Ovary (tissue), 7 donors: ENCODE measurements at regions not wholly inside any gene's neighbourhood (a gene's known extent, or its start where the extent isn't known, plus 50 kb on each side); places are given as distances from the start of the nearest gene placed in this dataset.

Experiments used
- DNase-seq, 5 donors: peaks; one replicate each; pipeline ENCODE4 v3.0.0-alpha.2; 2019 to 2020
- H3K27ac ChIP-seq, 2 donors: fragments of 200-600 bp; one replicate each; pipeline versions ENCODE4 v1.5.1 to v1.8.0; 2019 to 2022
- H3K27me3 ChIP-seq: fragments of 200-600 bp; one replicate; pipeline ENCODE4 v1.8.0; 2022
- H3K36me3 ChIP-seq: fragments of 200-600 bp; sonication (generic); one replicate; pipeline ENCODE4 v1.5.1; 2019
- H3K4me1 ChIP-seq: one replicate; pipeline ENCODE4 v1.8.1; 2013; ENCODE audit warnings: mild to moderate bottlenecking, moderate library complexity; ENCODE audit not compliant: insufficient read depth
- H3K4me3 ChIP-seq: fragments of 200-600 bp; sonication (generic); one replicate; pipeline ENCODE4 v1.5.1; 2017
- H3K9me3 ChIP-seq, 2 donors: fragments of 200-600 bp in 1 of 2; sonication (generic) in 1 of 2; one replicate each; pipeline versions ENCODE4 v1.5.1 to v1.8.1; 2013 to 2019; ENCODE audit warnings: mild to moderate bottlenecking in 1 of 2, moderate library complexity in 1 of 2
- EP300 ChIP-seq: sonication (generic); formaldehyde crosslinking; IDR thresholded peaks from one replicate; pipeline ENCODE4 v1.6.1; 2017; ENCODE audit warnings: antibody characterized with exemption
- POLR2A ChIP-seq: fragments of 450-650 bp; IDR thresholded peaks from one replicate; pipeline ENCODE4 v1.6.1; 2017; ENCODE audit warnings: antibody characterized with exemption, mild to moderate bottlenecking, moderate library complexity
- WGBS, 3 donors: extraction: QIAGEN DNeasy Blood & Tissue Kit in 1 of 3; methylation state at CpG; one replicate each; pipeline versions ENCODE4 v1.1.5 to v1.1.7; 2013 to 2017; 5-methylcytosine and 5-hydroxymethylcytosine counted together
- intact Hi-C, 4 donors: fragments of 100-400 bp; cut with DNase I; formaldehyde crosslinking; loops; one replicate each; pipeline versions ENCODE4 v1.11.0 to v1.15.1; 2022 to 2023
- TF ChIP-seq, protein P1 (sequence below), 3 donors: fragments of 450-650 bp in 2 of 3; fragments of 200-600 bp in 1 of 3; IDR thresholded peaks; one replicate each; pipeline versions ENCODE4 v1.5.1 to v1.8.0; 2016 to 2022; ENCODE audit warnings: antibody characterized with exemption in 3 of 3, mild to moderate bottlenecking in 1 of 3
- donor health status: DM: no; HTN: no; CAD: no; lungs with moderate emphysema.
- donor health status: DM: no; HTN: no; CAD: no.
- donor health status: Bipolar disorder and iron deficiency.
- donor health status: DM: no; HTN: no; CAD: no.
- donor health status: DM: yes; HTN: yes; CAD: no.

DNA sequence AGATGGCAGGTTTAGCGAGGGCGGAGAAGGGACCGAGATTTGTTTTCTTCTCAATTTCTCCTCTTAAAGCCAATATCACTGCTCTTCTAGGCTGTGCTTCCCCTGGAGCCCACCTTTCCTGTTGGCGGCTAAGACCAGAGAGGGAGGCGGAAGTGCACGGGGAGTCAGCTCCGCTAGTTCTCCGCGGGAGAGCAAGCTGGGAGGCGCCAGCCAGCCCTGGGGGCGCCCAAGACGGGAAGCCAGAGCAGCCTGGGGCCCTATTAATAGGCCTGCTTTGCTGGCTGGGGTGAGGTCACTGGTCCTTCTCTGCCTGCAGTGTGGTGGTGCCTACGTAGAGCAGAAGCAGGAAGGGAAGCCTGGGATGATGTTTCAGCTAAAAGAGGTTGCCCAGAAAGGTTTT, 61.6 kb downstream of the LSM5 start:
- no peak overlapping the region for H3K4me3 ChIP-seq
- H3K4me1 ChIP-seq = no peaks in the 10 kb centered on the region
- DNase-seq = no peak
- TF ChIP-seq EP300 = no peak
- TF ChIP-seq, protein P1, sequence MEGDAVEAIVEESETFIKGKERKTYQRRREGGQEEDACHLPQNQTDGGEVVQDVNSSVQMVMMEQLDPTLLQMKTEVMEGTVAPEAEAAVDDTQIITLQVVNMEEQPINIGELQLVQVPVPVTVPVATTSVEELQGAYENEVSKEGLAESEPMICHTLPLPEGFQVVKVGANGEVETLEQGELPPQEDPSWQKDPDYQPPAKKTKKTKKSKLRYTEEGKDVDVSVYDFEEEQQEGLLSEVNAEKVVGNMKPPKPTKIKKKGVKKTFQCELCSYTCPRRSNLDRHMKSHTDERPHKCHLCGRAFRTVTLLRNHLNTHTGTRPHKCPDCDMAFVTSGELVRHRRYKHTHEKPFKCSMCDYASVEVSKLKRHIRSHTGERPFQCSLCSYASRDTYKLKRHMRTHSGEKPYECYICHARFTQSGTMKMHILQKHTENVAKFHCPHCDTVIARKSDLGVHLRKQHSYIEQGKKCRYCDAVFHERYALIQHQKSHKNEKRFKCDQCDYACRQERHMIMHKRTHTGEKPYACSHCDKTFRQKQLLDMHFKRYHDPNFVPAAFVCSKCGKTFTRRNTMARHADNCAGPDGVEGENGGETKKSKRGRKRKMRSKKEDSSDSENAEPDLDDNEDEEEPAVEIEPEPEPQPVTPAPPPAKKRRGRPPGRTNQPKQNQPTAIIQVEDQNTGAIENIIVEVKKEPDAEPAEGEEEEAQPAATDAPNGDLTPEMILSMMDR (IDR thresholded peaks at IDR 0.05) = no peak
- no peak for TF ChIP-seq POLR2A
- whole genome bisulfite sequencing, 3 donors = 7 to 10% (median 9%) methylated on average over 12 to 13 of the region's 13 CpGs
- H3K9me3 ChIP-seq = peaks cover 0 to 11% of the 10 kb centered on the region in 2 donors
- no peaks in the 10 kb centered on the region for H3K27me3 ChIP-seq
- intact Hi-C loops = no loop called here
- H3K27ac ChIP-seq = no peak overlapping the region
- H3K36me3 ChIP-seq = no peaks in the 10 kb centered on the region

DNA sequence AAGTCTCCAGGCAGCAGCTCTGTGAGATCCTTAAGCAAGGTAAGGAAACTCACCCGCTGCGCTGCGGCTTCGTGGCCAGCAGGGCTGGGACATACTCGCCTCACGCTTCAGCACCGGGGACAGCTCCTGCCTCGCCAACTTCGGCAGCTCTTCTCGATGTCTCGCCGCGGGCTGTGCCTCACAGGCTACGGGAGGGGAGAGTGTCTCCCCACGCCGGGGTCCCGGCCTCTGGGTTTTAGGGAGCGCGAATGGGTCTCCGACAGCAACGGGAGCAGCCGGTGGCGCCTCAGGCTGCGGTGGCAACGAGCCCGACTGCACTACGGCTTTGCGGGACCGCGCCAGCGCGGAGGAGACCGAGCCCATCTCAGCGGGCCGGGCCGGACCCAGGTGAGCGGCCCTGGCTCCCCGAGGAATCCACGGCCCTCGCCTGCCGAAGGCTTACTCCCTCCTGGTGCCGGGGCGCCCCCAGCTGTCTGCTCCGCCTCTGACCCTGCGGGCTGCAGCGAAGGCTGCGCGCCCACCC, 62.4 kb downstream of the LSM5 start:
- intact Hi-C loops = no loop called here
- no peaks in the 10 kb centered on the region for H3K27me3 ChIP-seq
- TF ChIP-seq POLR2A = no peak
- TF ChIP-seq, protein P1 (IDR thresholded peaks at IDR 0.05) = no peak
- TF ChIP-seq EP300 = no peak
- no peak overlapping the region for H3K27ac ChIP-seq
- no peaks in the 10 kb centered on the region for H3K36me3 ChIP-seq
- DNase-seq = peak in 4 of 5 donors; percentile 25 to 74 (median 52)
- no peaks in the 10 kb centered on the region for H3K4me1 ChIP-seq
- H3K4me3 ChIP-seq = no peak overlapping the region
- H3K9me3 ChIP-seq = peaks cover 0 to 11% of the 10 kb centered on the region in 2 donors
- WGBS, 3 donors = 2 to 4% (median 2%) methylated on average over 48 of the region's 48 CpGs

DNA sequence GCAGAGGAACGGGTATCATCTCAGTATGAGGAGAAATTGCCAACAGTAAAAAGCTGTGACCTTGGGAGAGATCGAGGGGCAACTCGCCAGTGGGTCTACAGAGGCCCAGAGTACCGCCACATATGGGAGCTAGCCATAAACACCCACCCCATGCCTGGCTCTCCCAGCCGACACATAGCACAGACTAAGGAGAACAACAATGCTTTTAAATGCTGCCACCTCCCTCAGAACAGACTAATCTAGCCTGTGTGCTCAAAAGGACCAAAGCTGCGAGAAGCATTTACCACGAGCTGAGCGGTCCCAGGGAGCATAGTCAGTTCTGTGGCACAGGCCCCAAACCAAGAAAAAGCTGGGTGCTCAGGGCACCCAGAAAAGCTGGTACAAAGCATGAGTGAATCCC, 73.3 kb downstream of the LSM5 start:
- no peak overlapping the region for H3K4me3 ChIP-seq
- TF ChIP-seq, protein P1 (IDR thresholded peaks at IDR 0.05) = no peak
- TF ChIP-seq POLR2A (no peak), EP300 (no peak)
- no peak overlapping the region for H3K27ac ChIP-seq
- no peaks in the 10 kb centered on the region for H3K4me1 ChIP-seq
- intact Hi-C loops = no loop called here
- DNase-seq = no peak
- 58 to 63% (median 59%) methylated on average over 8 of the region's 8 CpGs for WGBS, 3 donors
- no peaks in the 10 kb centered on the region for H3K27me3 ChIP-seq
- no peaks in the 10 kb centered on the region for H3K36me3 ChIP-seq
- H3K9me3 ChIP-seq = no peaks in the 10 kb centered on the region

DNA sequence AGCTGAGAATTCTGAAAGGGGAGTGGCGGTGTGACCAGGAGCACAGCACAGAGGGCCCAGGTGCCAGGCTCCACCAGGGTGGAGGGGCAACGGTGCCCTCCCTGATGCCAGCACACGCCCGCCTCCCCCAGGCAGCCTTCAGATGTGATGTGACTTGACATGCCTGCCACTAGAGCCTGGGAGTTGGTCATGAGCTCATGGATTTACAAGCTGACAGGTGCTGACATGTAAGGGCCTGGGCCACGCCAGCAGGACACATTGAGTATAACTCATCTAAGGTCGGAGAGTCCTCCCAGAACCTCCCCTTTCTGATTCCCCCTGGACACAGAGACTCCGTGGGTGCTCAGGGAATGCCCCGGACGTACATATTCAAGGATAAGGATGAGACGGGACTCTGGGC, 74.2 kb downstream of the LSM5 start:
- Histone ChIP-seq H3K4me3 (no peak overlapping the region), H3K27ac (no peak overlapping the region), H3K27me3 (no peaks in the 10 kb centered on the region), H3K36me3 (no peaks in the 10 kb centered on the region), H3K4me1 (no peaks in the 10 kb centered on the region), H3K9me3 (no peaks in the 10 kb centered on the region)
- no peak for TF ChIP-seq POLR2A
- TF ChIP-seq, protein P1 (IDR thresholded peaks at IDR 0.05) = no peak
- no peak for TF ChIP-seq EP300
- intact Hi-C loops = no loop called here
- no peak for DNase-seq
- 64 to 72% (median 72%) methylated on average over 10 of the region's 10 CpGs for WGBS, 3 donors
